ENCODE measurements at regions not wholly inside any gene's neighbourhood (a gene's known extent, or its start where the extent isn't known, plus 50 kb on each side); places are given as distances from the start of the nearest gene placed in this dataset.
A peak's percentile ranks its signal among the peaks of the same experiment; 100 is the strongest.

DNA sequence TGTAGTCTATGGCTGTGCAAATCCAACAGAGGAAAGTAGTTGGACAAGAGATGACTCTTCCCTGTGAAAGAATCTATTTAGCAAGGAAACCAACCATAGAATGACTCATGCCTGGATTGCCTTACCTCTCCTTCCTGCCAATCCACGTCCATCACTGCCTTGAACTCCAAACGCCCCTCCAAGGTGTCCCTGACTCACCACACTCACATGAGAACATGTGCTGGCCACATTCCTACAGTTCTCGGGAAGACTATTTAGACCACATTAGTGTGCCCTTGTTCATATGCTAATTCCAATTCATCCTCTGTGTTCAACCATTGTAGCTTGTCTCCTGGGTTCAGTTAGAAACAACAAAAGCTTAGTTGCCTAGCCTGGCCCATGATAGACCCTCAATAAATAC lies 157.3 kb downstream of the SLC30A10 start:
- DNase-seq (ENCODE audit: extremely low read depth, low read depth), result peak; percentile 98
- no peak for TF ChIP-seq CTCF (IDR thresholded peaks at IDR 0.05; ENCODE audit: low read depth, low read length, missing control alignments)
- no peak overlapping the region for H3K4me3 ChIP-seq (replicated peaks; ENCODE audit: low read depth, low read length)

- no peak overlapping the region for H3K4me3 ChIP-seq (replicated peaks; ENCODE audit: low read depth, low read length)
- no peak for TF ChIP-seq CTCF (IDR thresholded peaks at IDR 0.05; ENCODE audit: low read depth, low read length, missing control alignments)
- DNase-seq (ENCODE audit: extremely low read depth, low read depth), result no peak
Measured at GRCh38 chr1:219763321-219763720, 150.4 kb upstream of the ZC3H11B start.

DNA sequence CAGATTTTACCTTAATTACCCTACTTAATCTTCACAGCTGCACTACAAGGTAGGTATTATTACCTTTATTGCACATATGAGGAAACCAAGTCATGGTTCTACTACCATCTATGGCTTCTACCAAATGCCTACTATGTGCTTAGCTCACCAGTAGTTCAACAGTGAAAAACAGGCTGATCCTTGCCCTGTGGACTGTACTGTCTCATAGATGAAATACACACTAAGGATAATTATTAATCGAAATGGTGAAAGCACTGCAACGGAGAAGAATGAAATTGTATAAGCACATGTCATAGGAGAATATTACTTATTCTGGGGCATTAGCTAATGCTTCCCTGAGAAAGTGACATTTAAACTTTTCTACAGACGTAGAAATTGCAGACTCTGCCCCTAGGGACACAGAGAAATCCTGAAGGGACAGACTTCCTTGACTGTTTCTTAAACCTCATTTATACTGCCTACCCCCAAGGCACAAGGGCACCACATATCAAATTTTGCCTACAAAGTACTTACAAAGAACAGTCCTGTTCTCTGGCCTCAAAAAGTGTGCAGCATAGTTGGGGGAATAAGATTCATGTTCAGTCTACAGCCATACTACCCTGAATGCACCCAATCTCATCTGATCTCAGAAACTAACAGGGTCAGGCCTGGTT lies 148.4 kb upstream of the ZC3H11B start:
- DNase-seq (ENCODE audit: extremely low read depth, low read depth), result no peak
- no peak for TF ChIP-seq CTCF (IDR thresholded peaks at IDR 0.05; ENCODE audit: low read depth, low read length, missing control alignments)
- no peak overlapping the region for H3K4me3 ChIP-seq (replicated peaks; ENCODE audit: low read depth, low read length)

DNA sequence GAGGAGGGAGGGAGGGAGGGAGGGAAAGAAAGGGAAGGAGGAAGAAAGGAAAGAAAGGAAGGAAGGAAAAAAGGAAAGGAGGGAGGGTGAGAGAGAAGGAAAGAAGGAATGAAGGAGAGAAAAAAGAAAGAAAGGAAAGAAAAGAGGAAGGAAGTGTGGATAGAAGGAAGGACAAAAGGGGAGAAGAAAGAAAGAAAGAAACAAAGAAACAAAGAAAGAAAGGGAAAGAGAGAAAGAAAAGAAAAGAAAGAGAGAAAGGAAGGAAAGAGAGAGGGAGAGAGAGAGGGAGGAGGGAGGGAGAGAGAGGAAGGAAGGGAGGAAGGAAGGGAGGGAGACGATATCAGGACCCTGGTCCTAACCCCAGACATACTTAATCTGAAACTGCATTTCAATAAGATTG lies 146.2 kb upstream of the ZC3H11B start:
- no peak for DNase-seq (ENCODE audit: extremely low read depth, low read depth)
- no peak for TF ChIP-seq CTCF (IDR thresholded peaks at IDR 0.05; ENCODE audit: low read depth, low read length, missing control alignments)

GRCh38 chr1:219757890-219758289 lies 145.0 kb upstream of the ZC3H11B start:
- TF ChIP-seq CTCF (IDR thresholded peaks at IDR 0.05; ENCODE audit: low read depth, low read length, missing control alignments), result no peak
- peak; percentile 27 for DNase-seq (ENCODE audit: extremely low read depth, low read depth)
- no peak overlapping the region for H3K4me3 ChIP-seq (replicated peaks; ENCODE audit: low read depth, low read length)

More for the DNA sequence above, 146.2 kb upstream of the ZC3H11B start:
- no peak overlapping the region for H3K4me3 ChIP-seq (replicated peaks; ENCODE audit: low read depth, low read length)

DNA sequence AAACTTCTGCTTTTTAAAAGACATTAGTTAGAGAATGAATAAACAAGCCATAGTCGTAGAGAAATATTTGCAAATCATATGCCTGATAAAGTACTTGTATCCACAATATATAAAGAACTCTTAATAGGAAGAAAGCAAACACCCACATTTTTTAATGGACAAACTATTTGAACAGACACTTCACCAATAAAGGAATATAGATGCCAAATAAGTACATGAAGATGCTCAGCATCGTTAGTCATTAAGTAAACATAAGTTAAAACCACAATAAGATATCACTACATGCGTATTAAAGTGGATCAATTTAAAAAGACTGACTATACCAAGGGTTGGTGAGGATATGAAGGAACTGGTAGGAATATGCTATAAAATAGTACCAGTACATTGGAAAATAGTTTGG lies 142.3 kb upstream of the ZC3H11B start:
- no peak for DNase-seq (ENCODE audit: extremely low read depth, low read depth)
- H3K4me3 ChIP-seq (replicated peaks; ENCODE audit: low read depth, low read length), result no peak overlapping the region
- TF ChIP-seq CTCF (IDR thresholded peaks at IDR 0.05; ENCODE audit: low read depth, low read length, missing control alignments), result no peak

DNA sequence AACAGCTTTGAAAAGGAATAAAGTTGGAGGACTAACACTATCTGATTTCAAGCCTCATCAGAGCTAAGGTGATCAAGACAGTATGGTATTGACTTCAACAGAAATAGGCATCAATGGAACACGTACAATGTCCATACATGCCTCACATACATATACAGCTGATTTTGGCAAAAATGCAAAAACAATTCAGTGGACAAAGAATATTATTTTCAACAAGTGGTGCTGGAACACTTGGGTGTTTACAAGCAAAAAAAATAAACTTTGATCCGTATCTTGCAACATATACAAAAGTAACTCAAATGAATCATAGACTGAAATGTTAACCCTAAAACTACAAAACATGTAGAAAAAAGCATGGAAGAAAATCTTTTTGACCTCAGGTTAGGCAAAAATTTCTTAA lies 141.9 kb upstream of the ZC3H11B start:
- H3K4me3 ChIP-seq (replicated peaks; ENCODE audit: low read depth, low read length), result no peak overlapping the region
- DNase-seq (ENCODE audit: extremely low read depth, low read depth), result no peak
- TF ChIP-seq CTCF (IDR thresholded peaks at IDR 0.05; ENCODE audit: low read depth, low read length, missing control alignments), result no peak

All from HFF-Myc (cell line).